ENCODE measurements at regions not wholly inside any gene's neighbourhood (a gene's known extent, or its start where the extent isn't known, plus 50 kb on each side); places are given as distances from the start of the nearest gene placed in this dataset.
A peak's percentile ranks its signal among the peaks of the same experiment; 100 is the strongest.

DNA sequence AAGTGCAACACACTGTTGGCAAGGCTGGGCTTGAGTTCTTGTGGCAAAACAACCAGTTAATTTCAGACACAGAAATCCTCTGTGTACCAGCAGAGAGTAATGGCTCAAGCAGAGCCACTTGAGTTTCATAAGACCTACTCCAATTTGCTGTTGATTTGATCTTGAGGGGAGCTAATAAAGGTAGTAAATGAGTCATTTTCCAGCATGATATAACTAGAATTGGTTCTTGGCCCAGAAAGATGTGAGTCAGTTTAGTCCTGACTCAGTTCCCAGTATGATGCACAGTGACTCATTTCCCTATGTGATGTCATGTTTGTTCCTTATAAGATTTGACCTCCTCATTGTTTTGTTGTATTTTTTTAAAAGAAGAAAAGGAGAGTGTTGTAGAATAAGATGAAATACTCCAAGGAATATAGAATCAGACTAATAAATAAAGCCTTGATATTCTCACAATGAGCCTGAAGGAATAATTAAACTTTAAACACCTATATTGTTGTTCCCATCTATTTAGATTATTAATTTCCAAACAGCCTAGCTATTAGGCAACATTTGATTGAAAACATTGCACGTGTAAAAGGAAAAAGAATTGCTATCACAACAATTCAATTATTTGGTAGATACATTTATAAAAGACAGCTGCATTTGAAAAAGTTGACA is 186.2 kb downstream of the REEP3 start:
- peak; percentile 95 for DNase-seq (ENCODE audit: low read depth, low spot score)

DNA sequence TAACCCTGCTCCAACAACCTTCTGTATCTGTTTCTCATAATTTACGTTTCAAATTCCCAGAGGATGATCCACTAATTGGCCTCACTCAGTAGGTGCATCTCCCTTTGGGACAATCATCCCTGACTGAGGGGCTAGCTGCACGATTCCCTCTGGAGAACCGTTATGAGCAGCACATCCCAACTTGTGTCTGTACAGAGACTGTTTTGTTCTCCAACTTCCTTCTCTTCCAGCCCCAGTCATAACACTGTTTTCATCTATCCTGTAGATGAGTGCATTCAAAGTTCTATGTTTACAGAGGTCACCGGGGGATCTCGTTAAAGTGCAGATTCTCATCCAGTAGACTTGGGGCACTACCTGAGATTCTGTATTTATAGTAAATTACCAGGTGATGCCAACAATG is 187.2 kb downstream of the REEP3 start:
- no peak for DNase-seq (ENCODE audit: low read depth, low spot score)

DNA sequence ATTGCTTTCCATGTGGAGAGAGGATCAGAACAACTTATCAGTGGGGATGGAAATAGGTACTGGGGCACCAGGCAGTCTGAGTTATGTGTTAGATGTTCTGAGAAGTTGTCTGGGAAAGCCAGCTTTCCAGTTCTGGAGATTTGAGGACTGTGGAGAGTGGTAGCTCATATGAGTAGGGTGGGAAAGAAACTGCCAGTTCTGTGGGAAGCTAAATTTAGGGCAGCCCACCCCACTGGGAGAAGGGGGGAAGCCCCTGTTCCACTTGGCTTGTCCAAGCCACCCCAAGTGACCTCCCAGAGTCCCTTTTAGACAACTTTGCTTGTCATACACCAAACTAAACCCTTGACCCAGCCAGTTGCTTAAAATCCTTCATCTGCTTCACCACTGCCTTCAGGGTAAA is 189.5 kb downstream of the REEP3 start:
- no peak for DNase-seq (ENCODE audit: low read depth, low spot score)

DNA sequence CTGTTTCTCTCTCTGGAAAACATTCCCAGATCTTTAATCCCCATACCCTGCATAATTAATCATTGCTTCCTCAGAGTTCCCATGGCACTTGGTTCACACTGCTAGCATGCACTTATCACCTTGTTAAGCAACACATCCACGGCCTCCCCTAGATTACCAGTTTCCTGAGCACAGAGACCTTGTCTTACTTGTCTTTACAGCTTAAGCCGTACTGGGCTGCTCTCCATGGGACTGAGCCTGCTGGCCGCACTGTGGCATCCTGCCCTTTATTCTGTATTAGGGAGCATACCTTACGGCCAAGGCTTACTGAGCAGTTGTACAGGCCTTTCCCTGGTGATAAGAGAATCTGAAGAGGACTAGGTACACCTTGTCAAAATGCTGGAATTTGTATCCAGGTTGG is 190.2 kb downstream of the REEP3 start:
- DNase-seq (ENCODE audit: low read depth, low spot score): no peak

- DNase-seq (ENCODE audit: low read depth, low spot score): peak; percentile 83
Measured at GRCh38 chr10:63711867-63712716, 190.9 kb downstream of the REEP3 start.

DNA sequence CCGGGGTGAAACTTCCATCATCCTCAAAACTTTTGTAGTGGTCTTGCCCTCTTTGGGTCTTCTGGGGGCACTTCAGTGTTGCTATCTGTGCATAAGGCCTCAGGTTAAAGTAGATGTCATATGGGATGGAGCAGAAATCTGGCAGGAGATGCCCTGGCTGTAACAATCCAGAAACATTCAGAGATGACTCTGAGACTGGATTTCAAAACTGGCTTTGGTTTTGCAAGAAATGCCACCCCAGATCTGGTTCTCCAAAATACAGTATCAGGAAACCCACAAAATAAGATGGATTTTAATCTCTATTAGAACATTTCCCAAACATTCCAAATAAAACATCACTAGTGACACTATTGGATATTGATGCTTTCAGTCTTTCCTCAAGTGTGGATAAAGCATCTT is 191.5 kb downstream of the REEP3 start:
- DNase-seq (ENCODE audit: low read depth, low spot score): no peak

- peak; percentile 100 for DNase-seq (ENCODE audit: low read depth, low spot score)
Measured at GRCh38 chr10:63713191-63714144, 192.3 kb downstream of the REEP3 start.

DNA sequence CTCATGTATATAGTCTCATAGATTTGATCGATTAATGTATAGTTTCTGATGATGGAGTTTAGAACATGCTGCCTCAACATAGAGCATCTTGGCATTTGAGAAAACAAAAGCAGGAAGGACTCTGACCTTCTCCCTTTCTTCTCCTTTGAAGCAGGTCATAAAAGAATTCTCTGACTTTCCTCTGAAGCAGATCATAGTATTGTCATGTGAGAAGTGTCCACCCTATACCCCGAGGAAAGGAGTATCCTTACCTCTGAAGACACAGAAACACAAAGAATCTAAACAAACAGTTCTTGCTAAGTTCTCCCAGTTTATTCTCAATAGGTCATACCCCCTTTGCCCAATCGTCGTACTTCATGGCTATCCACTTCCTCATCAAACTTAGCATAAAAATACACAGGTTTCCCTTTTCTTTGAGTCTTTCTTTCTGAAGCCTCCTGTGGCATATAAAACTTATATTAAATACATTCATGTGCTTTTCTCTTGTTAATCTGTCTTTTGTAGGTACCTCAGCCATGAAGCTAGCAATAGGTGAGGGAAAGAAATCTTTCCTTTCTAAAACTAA is 194.9 kb downstream of the REEP3 start:
- no peak for DNase-seq (ENCODE audit: low read depth, low spot score)

DNA sequence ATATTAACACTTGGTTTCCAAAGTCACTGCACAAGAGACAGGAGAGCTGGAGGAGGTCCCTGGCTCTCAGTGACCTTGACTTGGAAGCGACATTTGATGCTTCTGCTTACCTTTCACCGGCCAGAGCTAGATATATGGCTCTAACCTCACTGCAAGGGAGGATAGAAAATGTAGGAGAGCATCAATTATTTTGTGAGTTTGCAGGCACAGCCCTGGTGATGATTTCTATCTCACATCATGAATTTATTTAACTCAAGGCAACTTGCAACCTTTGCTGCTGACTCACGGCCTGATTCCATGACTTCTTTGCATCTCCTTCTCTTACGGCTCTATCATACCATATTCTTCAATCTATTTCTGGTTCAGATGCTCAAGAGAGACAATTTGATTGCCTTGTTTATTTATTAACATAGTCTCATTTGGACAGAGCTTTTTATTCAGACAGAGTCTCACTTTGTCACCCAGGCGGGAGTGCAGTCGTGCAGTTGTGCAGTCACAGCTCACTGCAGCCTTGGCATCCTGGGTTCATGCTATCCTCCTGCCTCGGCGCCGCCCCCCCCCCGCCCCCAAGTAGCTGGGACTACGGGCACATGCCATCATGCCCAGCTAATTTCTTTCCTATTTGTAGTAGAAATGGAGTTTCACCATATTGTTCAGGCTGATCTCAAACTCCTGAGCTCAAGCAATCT is 196.0 kb downstream of the REEP3 start:
- DNase-seq (ENCODE audit: low read depth, low spot score): no peak

- DNase-seq (ENCODE audit: low read depth, low spot score): no peak
Measured at GRCh38 chr10:63718006-63718405, 196.8 kb downstream of the REEP3 start.

- no peak for DNase-seq (ENCODE audit: low read depth, low spot score)
Measured at GRCh38 chr10:63718421-63718820, 197.2 kb downstream of the REEP3 start.

DNA sequence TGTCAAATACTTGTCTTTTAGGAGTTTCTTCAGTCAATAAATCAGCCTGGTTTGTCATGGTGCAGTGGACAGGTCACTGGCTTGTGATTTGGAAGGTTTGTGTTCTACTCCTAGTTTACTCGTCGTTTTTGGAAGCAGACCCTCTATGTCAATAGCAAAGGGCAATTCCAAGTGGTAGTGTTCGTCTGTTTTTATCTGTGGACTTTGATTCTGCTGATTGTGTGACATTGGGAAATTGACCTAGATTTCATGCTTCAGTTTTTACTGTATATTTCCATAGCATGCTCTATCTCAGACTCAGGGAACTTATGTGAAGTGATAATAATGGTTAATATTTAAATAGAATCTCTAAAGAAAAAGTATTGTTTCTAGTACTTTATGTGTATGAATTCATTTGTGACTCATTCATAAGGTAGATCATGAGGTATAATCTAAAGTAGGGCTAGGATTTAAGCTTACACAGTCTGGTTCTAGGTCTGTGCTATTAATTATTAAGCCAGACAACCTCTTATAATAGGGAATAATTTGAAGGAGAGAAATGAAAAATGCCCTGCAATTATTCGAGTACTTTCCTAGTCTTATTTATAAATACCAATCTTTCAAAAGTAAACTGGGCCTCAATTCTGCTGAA is 198.1 kb downstream of the REEP3 start:
- no peak for DNase-seq (ENCODE audit: low read depth, low spot score)

DNA sequence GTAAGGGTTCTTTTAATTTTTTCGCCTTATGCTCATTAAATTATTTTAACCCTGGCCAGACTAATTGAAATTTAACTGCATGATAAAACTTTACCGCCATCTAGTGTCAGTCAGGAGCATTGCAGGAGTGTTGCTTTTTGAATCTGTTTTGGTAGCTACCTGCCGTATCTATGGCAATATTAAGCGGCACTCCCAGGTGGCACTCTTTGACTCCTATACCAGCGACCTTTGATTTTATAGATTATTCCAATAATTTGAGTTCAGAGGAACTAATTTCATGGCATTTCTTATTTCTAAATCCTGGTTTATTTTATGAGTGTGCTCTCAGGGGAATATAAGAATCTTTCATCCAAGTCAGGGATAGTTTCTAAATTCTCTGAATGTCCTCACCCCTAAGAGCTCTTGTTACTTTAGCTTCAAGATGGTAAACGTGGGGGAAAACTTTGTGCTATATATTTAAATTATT is 198.9 kb downstream of the REEP3 start:
- no peak for DNase-seq (ENCODE audit: low read depth, low spot score)

- no peak for DNase-seq (ENCODE audit: low read depth, low spot score)
Measured at GRCh38 chr10:63720676-63721075, 199.5 kb downstream of the REEP3 start.

DNA sequence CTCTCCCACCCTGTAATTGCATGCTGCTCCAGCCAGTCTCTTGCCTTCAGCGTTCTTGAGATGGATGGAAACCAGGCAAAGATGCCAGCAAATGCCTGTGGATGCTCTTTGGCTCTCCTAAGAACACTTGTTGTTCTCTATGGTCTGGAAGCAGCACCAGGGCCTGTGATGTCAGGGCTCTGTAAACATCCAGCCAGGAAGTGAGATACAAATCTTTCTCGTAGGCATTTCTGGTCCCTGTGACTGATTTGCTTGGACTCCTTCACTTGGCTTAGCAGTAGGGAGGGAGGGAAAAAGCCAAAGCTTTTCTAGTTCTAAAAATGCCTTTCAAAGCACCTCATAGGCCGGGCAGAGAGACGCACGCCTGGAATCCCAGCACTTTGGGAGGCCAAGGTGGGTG is 201.3 kb downstream of the REEP3 start:
- no peak for DNase-seq (ENCODE audit: low read depth, low spot score)

DNA sequence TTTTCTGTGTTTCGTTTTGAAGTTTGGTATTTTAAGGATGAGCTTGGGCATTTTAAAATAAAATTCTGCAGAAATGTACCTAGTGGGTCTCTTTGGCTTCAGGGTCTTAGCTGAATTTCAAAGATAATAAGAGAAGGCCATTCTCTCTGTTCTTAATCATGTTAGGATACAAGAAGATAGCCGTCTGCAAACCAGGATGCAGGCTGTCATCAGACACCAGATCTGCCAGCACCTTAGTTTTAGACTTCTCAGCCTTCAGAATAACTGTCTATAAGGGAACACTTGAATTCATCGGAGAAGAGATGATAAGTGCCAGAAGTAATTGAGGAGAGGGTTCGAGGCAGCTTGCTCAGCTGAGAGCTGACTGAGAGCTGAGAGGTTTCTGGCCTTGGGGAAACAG is 202.1 kb downstream of the REEP3 start:
- DNase-seq (ENCODE audit: low read depth, low spot score): no peak

DNA sequence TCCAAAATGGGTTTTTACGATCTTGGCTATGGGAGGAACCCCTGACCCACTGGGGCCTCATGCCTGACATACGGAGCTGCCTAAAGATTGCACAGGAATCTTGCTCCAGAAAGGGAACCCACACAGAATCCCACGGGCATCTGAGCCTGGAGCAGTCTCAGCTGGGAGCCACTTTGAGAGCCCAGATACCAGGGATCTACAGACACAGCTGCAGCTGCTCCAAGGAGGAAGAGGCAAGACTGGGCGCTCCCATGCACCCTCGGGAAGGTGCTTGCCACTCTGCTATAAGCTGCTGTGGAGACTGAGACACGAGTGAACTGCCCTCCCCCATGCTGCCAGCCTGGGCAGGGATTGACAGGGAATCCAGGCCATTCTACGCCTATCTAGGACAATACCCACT is 202.5 kb downstream of the REEP3 start:
- DNase-seq (ENCODE audit: low read depth, low spot score): no peak

GRCh38 chr10:63724922-63725321 is 203.7 kb downstream of the REEP3 start:
- DNase-seq (ENCODE audit: low read depth, low spot score): no peak

- DNase-seq (ENCODE audit: low read depth, low spot score): no peak
Measured at GRCh38 chr10:63726867-63727266, 205.7 kb downstream of the REEP3 start.

- no peak for DNase-seq (ENCODE audit: low read depth, low spot score)
Measured at GRCh38 chr10:63727636-63728035, 206.4 kb downstream of the REEP3 start.

- no peak for DNase-seq (ENCODE audit: low read depth, low spot score)
Measured at GRCh38 chr10:63735305-63735704, 214.1 kb downstream of the REEP3 start.

All from smooth muscle cell of the brain vasculature (primary cell).